ENCODE measurements at regions not wholly inside any gene's neighbourhood (a gene's known extent, or its start where the extent isn't known, plus 50 kb on each side); places are given as distances from the start of the nearest gene placed in this dataset.
"Not testable (repeated sequence)": the region's sequence is repeated elsewhere in the genome, so short reads cannot be mapped to it uniquely, and the experiment has no call there.

DNA sequence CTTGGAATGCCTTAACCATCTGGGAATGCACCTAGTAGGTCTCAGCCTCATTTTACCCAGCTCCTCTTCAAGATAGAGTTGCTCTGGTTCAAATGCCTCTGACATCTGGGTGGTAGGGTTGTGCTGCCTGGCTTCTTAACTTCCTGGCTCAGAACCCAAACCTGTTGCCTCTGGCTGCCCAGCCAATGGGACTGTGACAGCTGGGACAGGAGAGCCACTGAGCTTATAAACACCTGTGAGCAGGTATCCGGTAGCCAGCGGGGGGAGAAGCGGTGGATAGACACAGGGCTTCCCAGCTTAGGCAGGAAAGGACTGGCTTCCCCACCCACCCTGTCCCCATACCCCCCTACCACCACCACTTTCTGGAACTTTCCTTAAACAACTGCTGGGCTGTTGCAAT, 115.8 kb upstream of the CARD11 start:
- no peak for TF ChIP-seq TAF1 (IDR thresholded peaks at IDR 0.05; ENCODE audit: low read depth)
- TF ChIP-seq RAD21 (conservative IDR thresholded peaks at IDR 0.05): no peak
- TF ChIP-seq, protein P1, sequence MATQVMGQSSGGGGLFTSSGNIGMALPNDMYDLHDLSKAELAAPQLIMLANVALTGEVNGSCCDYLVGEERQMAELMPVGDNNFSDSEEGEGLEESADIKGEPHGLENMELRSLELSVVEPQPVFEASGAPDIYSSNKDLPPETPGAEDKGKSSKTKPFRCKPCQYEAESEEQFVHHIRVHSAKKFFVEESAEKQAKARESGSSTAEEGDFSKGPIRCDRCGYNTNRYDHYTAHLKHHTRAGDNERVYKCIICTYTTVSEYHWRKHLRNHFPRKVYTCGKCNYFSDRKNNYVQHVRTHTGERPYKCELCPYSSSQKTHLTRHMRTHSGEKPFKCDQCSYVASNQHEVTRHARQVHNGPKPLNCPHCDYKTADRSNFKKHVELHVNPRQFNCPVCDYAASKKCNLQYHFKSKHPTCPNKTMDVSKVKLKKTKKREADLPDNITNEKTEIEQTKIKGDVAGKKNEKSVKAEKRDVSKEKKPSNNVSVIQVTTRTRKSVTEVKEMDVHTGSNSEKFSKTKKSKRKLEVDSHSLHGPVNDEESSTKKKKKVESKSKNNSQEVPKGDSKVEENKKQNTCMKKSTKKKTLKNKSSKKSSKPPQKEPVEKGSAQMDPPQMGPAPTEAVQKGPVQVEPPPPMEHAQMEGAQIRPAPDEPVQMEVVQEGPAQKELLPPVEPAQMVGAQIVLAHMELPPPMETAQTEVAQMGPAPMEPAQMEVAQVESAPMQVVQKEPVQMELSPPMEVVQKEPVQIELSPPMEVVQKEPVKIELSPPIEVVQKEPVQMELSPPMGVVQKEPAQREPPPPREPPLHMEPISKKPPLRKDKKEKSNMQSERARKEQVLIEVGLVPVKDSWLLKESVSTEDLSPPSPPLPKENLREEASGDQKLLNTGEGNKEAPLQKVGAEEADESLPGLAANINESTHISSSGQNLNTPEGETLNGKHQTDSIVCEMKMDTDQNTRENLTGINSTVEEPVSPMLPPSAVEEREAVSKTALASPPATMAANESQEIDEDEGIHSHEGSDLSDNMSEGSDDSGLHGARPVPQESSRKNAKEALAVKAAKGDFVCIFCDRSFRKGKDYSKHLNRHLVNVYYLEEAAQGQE (IDR thresholded peaks at IDR 0.05; ENCODE audit: borderline replicate concordance): no peak
- H3K27ac ChIP-seq (ENCODE audit: low read length): no peak overlapping the region
- no peaks in the 10 kb centered on the region for H3K27me3 ChIP-seq (ENCODE audit: insufficient read depth, low read depth, low read length)
- H3K79me2 ChIP-seq (replicated peaks; ENCODE audit: insufficient read depth, low read length): no peaks in the 10 kb centered on the region
- H3K9me3 ChIP-seq (ENCODE audit: low read length): no peaks in the 10 kb centered on the region
- H3K4me2 ChIP-seq (ENCODE audit: low read length): no peak overlapping the region
- no peaks in the 10 kb centered on the region for H3F3A ChIP-seq (ENCODE audit: insufficient read depth, low read length, poor library complexity, severe bottlenecking)
- no peaks in the 10 kb centered on the region for H4K20me1 ChIP-seq (ENCODE audit: insufficient read depth)
- no peak overlapping the region for H3K9ac ChIP-seq (ENCODE audit: low read length)
- H2AFZ ChIP-seq (ENCODE audit: low read depth, low read length): no peak overlapping the region
- H3K4me3 ChIP-seq (ENCODE audit: low read length): no peak overlapping the region
- H3K9me2 ChIP-seq (ENCODE audit: insufficient read depth, low read length): no peaks in the 10 kb centered on the region
- H3K36me3 ChIP-seq (ENCODE audit: insufficient read depth, low read length): no peaks in the 10 kb centered on the region

DNA sequence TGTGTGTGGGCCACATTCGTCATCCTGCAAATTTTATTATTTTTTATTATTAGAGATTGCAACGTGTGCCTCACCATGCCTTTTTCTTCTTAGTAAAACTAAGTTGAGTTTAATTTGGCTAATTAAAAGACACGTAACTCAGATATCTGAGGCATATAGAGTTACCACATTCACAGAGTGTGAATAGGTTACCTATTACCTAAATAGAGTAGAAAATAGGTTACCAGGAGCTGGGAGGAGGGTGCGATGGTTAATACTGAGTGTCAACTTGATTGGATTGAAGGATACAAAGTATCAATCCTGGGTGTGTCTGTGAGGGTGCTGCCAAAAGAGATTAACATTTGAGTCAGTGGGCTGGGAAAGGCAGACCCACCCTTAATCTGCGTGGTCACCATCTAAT, 116.3 kb upstream of the CARD11 start:
- H3K79me2 ChIP-seq (replicated peaks; ENCODE audit: insufficient read depth, low read length); H3K4me2 ChIP-seq (ENCODE audit: low read length); H3K27ac ChIP-seq (ENCODE audit: low read length); H3K9me2 ChIP-seq (ENCODE audit: insufficient read depth, low read length); H3K9me3 ChIP-seq (ENCODE audit: low read length); H3F3A ChIP-seq (ENCODE audit: insufficient read depth, low read length, poor library complexity, severe bottlenecking); H3K27me3 ChIP-seq (ENCODE audit: insufficient read depth, low read depth, low read length); H4K20me1 ChIP-seq (ENCODE audit: insufficient read depth); H2AFZ ChIP-seq (ENCODE audit: low read depth, low read length); H3K36me3 ChIP-seq (ENCODE audit: insufficient read depth, low read length); H3K4me3 ChIP-seq (ENCODE audit: low read length); H3K9ac ChIP-seq (ENCODE audit: low read length): not testable (repeated sequence)

DNA sequence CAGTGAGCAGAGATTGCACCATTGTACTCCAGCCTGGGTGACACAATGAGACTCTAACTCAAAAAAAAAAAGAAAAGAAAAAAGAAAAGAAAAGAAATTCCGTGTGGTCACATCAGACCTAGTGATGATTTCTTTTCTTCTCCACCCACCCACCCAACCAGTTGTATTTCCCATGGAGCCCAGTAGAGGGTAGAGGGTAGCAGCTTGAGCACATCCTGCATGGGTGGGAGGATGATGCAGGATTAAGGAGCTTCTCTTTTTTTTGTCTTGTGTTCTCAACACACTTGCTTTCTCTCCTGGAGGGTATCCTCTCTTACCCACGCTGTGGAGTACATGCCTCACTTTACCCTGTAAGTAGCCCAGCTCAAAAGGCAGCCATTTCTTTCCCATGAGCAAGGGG, 118.6 kb upstream of the CARD11 start:
- Histone ChIP-seq H3K9ac (ENCODE audit: low read length) (no peak overlapping the region), H3K36me3 (ENCODE audit: insufficient read depth, low read length) (no peaks in the 10 kb centered on the region), H3K27me3 (ENCODE audit: insufficient read depth, low read depth, low read length) (no peaks in the 10 kb centered on the region), H3K4me3 (ENCODE audit: low read length) (no peak overlapping the region), H3K9me2 (ENCODE audit: insufficient read depth, low read length) (no peaks in the 10 kb centered on the region), H3K4me2 (ENCODE audit: low read length) (no peak overlapping the region), H4K20me1 (ENCODE audit: insufficient read depth) (no peaks in the 10 kb centered on the region), H2AFZ (ENCODE audit: low read depth, low read length) (no peak overlapping the region), H3K9me3 (ENCODE audit: low read length) (no peaks in the 10 kb centered on the region), H3F3A (ENCODE audit: insufficient read depth, low read length, poor library complexity, severe bottlenecking) (no peaks in the 10 kb centered on the region), H3K79me2 (replicated peaks; ENCODE audit: insufficient read depth, low read length) (no peaks in the 10 kb centered on the region), H3K27ac (ENCODE audit: low read length) (no peak overlapping the region)
- TF ChIP-seq EP300 (conservative IDR thresholded peaks at IDR 0.05; ENCODE audit: poor library complexity, severe bottlenecking) (no peak), RAD21 (conservative IDR thresholded peaks at IDR 0.05) (no peak), MXI1 (conservative IDR thresholded peaks at IDR 0.05; ENCODE audit: poor library complexity, severe bottlenecking) (no peak), POLR2AphosphoS5 (IDR thresholded peaks at IDR 0.05) (no peak), TAF1 (IDR thresholded peaks at IDR 0.05; ENCODE audit: low read depth) (no peak), SMC3 (conservative IDR thresholded peaks at IDR 0.05; ENCODE audit: poor library complexity) (no peak), EZH2 (IDR thresholded peaks at IDR 0.05; ENCODE audit: borderline replicate concordance, insufficient read depth, low read length, poor library complexity, severe bottlenecking) (no peak)
- TF ChIP-seq, protein P1 (IDR thresholded peaks at IDR 0.05; ENCODE audit: borderline replicate concordance): no peak
- TF ChIP-seq, protein P2, sequence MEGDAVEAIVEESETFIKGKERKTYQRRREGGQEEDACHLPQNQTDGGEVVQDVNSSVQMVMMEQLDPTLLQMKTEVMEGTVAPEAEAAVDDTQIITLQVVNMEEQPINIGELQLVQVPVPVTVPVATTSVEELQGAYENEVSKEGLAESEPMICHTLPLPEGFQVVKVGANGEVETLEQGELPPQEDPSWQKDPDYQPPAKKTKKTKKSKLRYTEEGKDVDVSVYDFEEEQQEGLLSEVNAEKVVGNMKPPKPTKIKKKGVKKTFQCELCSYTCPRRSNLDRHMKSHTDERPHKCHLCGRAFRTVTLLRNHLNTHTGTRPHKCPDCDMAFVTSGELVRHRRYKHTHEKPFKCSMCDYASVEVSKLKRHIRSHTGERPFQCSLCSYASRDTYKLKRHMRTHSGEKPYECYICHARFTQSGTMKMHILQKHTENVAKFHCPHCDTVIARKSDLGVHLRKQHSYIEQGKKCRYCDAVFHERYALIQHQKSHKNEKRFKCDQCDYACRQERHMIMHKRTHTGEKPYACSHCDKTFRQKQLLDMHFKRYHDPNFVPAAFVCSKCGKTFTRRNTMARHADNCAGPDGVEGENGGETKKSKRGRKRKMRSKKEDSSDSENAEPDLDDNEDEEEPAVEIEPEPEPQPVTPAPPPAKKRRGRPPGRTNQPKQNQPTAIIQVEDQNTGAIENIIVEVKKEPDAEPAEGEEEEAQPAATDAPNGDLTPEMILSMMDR (IDR thresholded peaks at IDR 0.05; ENCODE audit: poor library complexity, severe bottlenecking): no peak

DNA sequence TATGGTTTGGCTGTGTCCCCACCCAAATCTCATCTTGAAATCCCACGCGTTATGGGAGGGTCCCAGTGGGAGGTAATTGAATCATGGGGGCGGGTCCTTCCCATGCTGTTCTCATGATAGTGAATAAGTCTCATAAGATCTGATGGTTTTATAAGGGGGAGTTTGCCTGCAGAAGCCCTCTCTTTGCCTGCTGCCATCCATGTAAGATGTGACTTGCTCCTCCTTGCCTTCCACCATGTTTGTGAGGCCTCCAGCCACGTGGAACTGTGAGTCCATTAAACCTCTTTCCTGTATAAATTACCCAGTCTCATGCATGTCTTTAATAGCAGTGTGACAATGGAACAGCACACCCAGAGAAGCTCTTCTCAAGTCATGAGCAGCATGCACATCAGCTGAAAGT, 119.1 kb upstream of the CARD11 start:
- H2AFZ ChIP-seq (ENCODE audit: low read depth, low read length); H3F3A ChIP-seq (ENCODE audit: insufficient read depth, low read length, poor library complexity, severe bottlenecking); H3K79me2 ChIP-seq (replicated peaks; ENCODE audit: insufficient read depth, low read length); H3K9ac ChIP-seq (ENCODE audit: low read length); H4K20me1 ChIP-seq (ENCODE audit: insufficient read depth); H3K9me2 ChIP-seq (ENCODE audit: insufficient read depth, low read length); H3K27me3 ChIP-seq (ENCODE audit: insufficient read depth, low read depth, low read length); H3K9me3 ChIP-seq (ENCODE audit: low read length); H3K4me2 ChIP-seq (ENCODE audit: low read length); H3K4me3 ChIP-seq (ENCODE audit: low read length); H3K36me3 ChIP-seq (ENCODE audit: insufficient read depth, low read length); H3K27ac ChIP-seq (ENCODE audit: low read length): not testable (repeated sequence)

Measured in neural cell (in vitro differentiated cells).